ENCODE measurements at regions not wholly inside any gene's neighbourhood (a gene's known extent, or its start where the extent isn't known, plus 50 kb on each side); places are given as distances from the start of the nearest gene placed in this dataset.

- Histone ChIP-seq H3K36me3 (ENCODE audit: control insufficient read depth in 2 of 2, insufficient read depth in 2 of 2, low read length in 1 of 2) (no peaks in the 10 kb centered on the region), H3K4me3 (no peak overlapping the region), H3K79me2 (ENCODE audit: control insufficient read depth, insufficient read depth, low read length) (no peaks in the 10 kb centered on the region), H2AFZ (ENCODE audit: control insufficient read depth, low read depth, low read length) (no peak overlapping the region), H4K20me1 (ENCODE audit: control insufficient read depth, insufficient read depth) (no peaks in the 10 kb centered on the region), H3K27ac (ENCODE audit: control insufficient read depth, insufficient read depth) (no peak overlapping the region), H3K27me3 (replicated peaks in 1 of 2; ENCODE audit: control insufficient read depth in 2 of 2, insufficient read depth in 2 of 2, low read length in 1 of 2) (no peaks in the 10 kb centered on the region), H3K9ac (ENCODE audit: control insufficient read depth, insufficient read depth, low read length) (no peak overlapping the region), H3K9me3 (replicated peaks; ENCODE audit: control insufficient read depth, insufficient read depth, low read length) (no peaks in the 10 kb centered on the region), H3K4me2 (ENCODE audit: control insufficient read depth, insufficient read depth) (no peak overlapping the region), H3K4me1 (ENCODE audit: control insufficient read depth, insufficient read depth, low read length) (no peaks in the 10 kb centered on the region)
- WGBS (ENCODE audit: insufficient coverage, insufficient replicate concordance, low lambda C conversion rate, missing lambda C conversion rate): 13% methylated on average over 2 of the region's 2 CpGs
- ChIA-PET POLR2A (no interaction called here), CTCF (no interaction called here), SMC1A (ENCODE audit: uncharacterized antibody, unreplicated experiment) (no interaction called here), RAD21 (ENCODE audit: unreplicated experiment) (no interaction called here)
- no peak for TF ChIP-seq CREB1 (IDR thresholded peaks at IDR 0.05; ENCODE audit: low read depth)
- no peak for TF ChIP-seq MEF2A (IDR thresholded peaks at IDR 0.05; ENCODE audit: insufficient read depth, low read depth, low read length)
- TF ChIP-seq CUX1 (IDR thresholded peaks at IDR 0.05; ENCODE audit: insufficient replicate concordance, low read depth, low read length): no peak
- TF ChIP-seq SPI1 (IDR thresholded peaks at IDR 0.05; ENCODE audit: borderline replicate concordance, insufficient read depth, low read depth, low read length): no peak
- no peak for TF ChIP-seq CBFB (IDR thresholded peaks at IDR 0.05; ENCODE audit: low read depth)
- no peak for TF ChIP-seq NBN (IDR thresholded peaks at IDR 0.05)
- TF ChIP-seq YBX1 (IDR thresholded peaks at IDR 0.05): no peak
- no peak for TF ChIP-seq ZNF274 (IDR thresholded peaks at IDR 0.05; ENCODE audit: insufficient read depth, insufficient read length)
- no peak for TF ChIP-seq MAX (IDR thresholded peaks at IDR 0.05; ENCODE audit: low read depth, low read length)
- TF ChIP-seq RCOR1 (conservative IDR thresholded peaks at IDR 0.05; ENCODE audit: low read depth, low read length): no peak
- no peak for TF ChIP-seq RELB (IDR thresholded peaks at IDR 0.05; ENCODE audit: low read depth)
- no peak for TF ChIP-seq NFIC (IDR thresholded peaks at IDR 0.05; ENCODE audit: low read depth, low read length)
- TF ChIP-seq TCF12 (IDR thresholded peaks at IDR 0.05; ENCODE audit: low read depth, low read length): no peak
- TF ChIP-seq, protein P1, sequence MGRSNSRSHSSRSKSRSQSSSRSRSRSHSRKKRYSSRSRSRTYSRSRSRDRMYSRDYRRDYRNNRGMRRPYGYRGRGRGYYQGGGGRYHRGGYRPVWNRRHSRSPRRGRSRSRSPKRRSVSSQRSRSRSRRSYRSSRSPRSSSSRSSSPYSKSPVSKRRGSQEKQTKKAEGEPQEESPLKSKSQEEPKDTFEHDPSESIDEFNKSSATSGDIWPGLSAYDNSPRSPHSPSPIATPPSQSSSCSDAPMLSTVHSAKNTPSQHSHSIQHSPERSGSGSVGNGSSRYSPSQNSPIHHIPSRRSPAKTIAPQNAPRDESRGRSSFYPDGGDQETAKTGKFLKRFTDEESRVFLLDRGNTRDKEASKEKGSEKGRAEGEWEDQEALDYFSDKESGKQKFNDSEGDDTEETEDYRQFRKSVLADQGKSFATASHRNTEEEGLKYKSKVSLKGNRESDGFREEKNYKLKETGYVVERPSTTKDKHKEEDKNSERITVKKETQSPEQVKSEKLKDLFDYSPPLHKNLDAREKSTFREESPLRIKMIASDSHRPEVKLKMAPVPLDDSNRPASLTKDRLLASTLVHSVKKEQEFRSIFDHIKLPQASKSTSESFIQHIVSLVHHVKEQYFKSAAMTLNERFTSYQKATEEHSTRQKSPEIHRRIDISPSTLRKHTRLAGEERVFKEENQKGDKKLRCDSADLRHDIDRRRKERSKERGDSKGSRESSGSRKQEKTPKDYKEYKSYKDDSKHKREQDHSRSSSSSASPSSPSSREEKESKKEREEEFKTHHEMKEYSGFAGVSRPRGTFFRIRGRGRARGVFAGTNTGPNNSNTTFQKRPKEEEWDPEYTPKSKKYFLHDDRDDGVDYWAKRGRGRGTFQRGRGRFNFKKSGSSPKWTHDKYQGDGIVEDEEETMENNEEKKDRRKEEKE (IDR thresholded peaks at IDR 0.05): no peak
- no peak for TF ChIP-seq TCF7 (IDR thresholded peaks at IDR 0.05; ENCODE audit: borderline replicate concordance)
- TF ChIP-seq HDAC2 (IDR thresholded peaks at IDR 0.05): no peak
- no peak for TF ChIP-seq PAX5 (IDR thresholded peaks at IDR 0.05; ENCODE audit: borderline replicate concordance, low read depth, low read length)
- DNase-seq (ENCODE audit: low read depth, low spot score) (no peak), FAIRE-seq (no peak), ATAC-seq (no peak)
- intact Hi-C loops (cut with micrococcal nuclease; ENCODE audit: unreplicated experiment) (no loop called here), in situ Hi-C loops (cut with MboI) (no loop called here)
- no TSS peak for BruUV-seq (replicated peaks)
Observed at GRCh38 chr21:15276243-15276642, 211.4 kb upstream of the NRIP1 start.
